Tibial artery (tissue), 4 donors: ENCODE measurements at regions not wholly inside any gene's neighbourhood (a gene's known extent, or its start where the extent isn't known, plus 50 kb on each side); places are given as distances from the start of the nearest gene placed in this dataset.
A peak's percentile ranks its signal among the peaks of the same experiment; 100 is the strongest.

Experiments used
- DNase-seq, 2 donors: peaks; one replicate each; pipeline ENCODE4 v3.0.0-alpha.2; 2019
- H3K27ac ChIP-seq, 2 donors: fragments of 200-600 bp; sonication (generic) in 1 of 2; 1 replicate in 1 of 2; 2 replicates in 1 of 2; pipeline ENCODE4 v1.5.1; 2018 to 2019; ENCODE audit warnings: mild to moderate bottlenecking in 1 of 2
- H3K27me3 ChIP-seq, 2 donors: fragments of 200-600 bp; sonication (generic) in 1 of 2; one replicate each; pipeline versions ENCODE4 v1.5.1 to v1.6.0; 2016 to 2019
- H3K36me3 ChIP-seq, 3 donors: fragments of 200-600 bp; sonication (generic) in 2 of 3; one replicate each; pipeline ENCODE4 v1.5.1; 2016 to 2019; ENCODE audit warnings: mild to moderate bottlenecking in 2 of 3
- H3K4me1 ChIP-seq, 4 donors: fragments of 200-600 bp; sonication (generic) in 2 of 4; 1 replicate in 3 of 4; 2 replicates in 1 of 4; pipeline ENCODE4 v1.5.1; 2016 to 2019
- H3K4me3 ChIP-seq, 2 donors: fragments of 200-600 bp; sonication (generic) in 1 of 2; 1 replicate in 1 of 2; 2 replicates in 1 of 2; pipeline ENCODE4 v1.5.1; 2018 to 2019; ENCODE audit warnings: mild to moderate bottlenecking in 2 of 2
- H3K9me3 ChIP-seq, 3 donors: fragments of 200-600 bp; sonication (generic) in 1 of 3; one replicate each; pipeline ENCODE4 v1.5.1; 2016 to 2019
- CTCF ChIP-seq, 2 experiments: fragments of 200-600 bp in 1 of 2; fragments of 450-650 bp in 1 of 2; IDR thresholded peaks; one replicate each; pipeline ENCODE4 v1.5.1; 2017 to 2019; ENCODE audit warnings: antibody characterized with exemption in 2 of 2, mild to moderate bottlenecking in 1 of 2, moderate library complexity in 1 of 2
- intact Hi-C: fragments of 100-400 bp; cut with DNase I; formaldehyde crosslinking; loops from one replicate; pipeline ENCODE4 v1.15.0; 2023; ENCODE audit warnings: low total_unique reads

- Histone ChIP-seq H3K4me3 (no peak overlapping the region), H3K27ac (no peak overlapping the region), H3K4me1 (no peaks in the 10 kb centered on the region), H3K9me3 (no peaks in the 10 kb centered on the region), H3K27me3 (no peaks in the 10 kb centered on the region), H3K36me3 (no peaks in the 10 kb centered on the region)
- DNase-seq = no peak
- no peak for TF ChIP-seq CTCF (IDR thresholded peaks at IDR 0.05)
- intact Hi-C loops = no loop called here
Observed at GRCh38 chr2:228793116-228793515, 478.0 kb downstream of the PID1 start.

GRCh38 chr2:228786901-228787300 lies 484.2 kb downstream of the PID1 start:
- Histone ChIP-seq H3K4me3 (no peak overlapping the region), H3K27me3 (no peaks in the 10 kb centered on the region), H3K4me1 (no peaks in the 10 kb centered on the region), H3K27ac (no peak overlapping the region), H3K9me3 (no peaks in the 10 kb centered on the region), H3K36me3 (no peaks in the 10 kb centered on the region)
- intact Hi-C loops = no loop called here
- TF ChIP-seq CTCF (IDR thresholded peaks at IDR 0.05) = no peak
- DNase-seq = no peak

- no peak for TF ChIP-seq CTCF (IDR thresholded peaks at IDR 0.05)
- Histone ChIP-seq H3K9me3 (no peaks in the 10 kb centered on the region), H3K27me3 (no peaks in the 10 kb centered on the region), H3K4me3 (no peak overlapping the region), H3K27ac (no peak overlapping the region), H3K36me3 (no peaks in the 10 kb centered on the region), H3K4me1 (no peaks in the 10 kb centered on the region)
- DNase-seq = no peak
- intact Hi-C loops = no loop called here
Observed at GRCh38 chr2:228782281-228782680, 488.8 kb downstream of the PID1 start.

- Histone ChIP-seq H3K9me3 (no peaks in the 10 kb centered on the region), H3K36me3 (no peaks in the 10 kb centered on the region), H3K4me3 (no peak overlapping the region), H3K27me3 (no peaks in the 10 kb centered on the region), H3K4me1 (no peaks in the 10 kb centered on the region), H3K27ac (no peak overlapping the region)
- no peak for TF ChIP-seq CTCF (IDR thresholded peaks at IDR 0.05)
- intact Hi-C loops = no loop called here
- no peak for DNase-seq
Observed at GRCh38 chr2:228777855-228778355, 493.2 kb downstream of the PID1 start.

GRCh38 chr2:228774548-228774947 lies 496.5 kb downstream of the PID1 start:
- DNase-seq = no peak
- TF ChIP-seq CTCF (IDR thresholded peaks at IDR 0.05) = no peak
- Histone ChIP-seq H3K9me3 (no peaks in the 10 kb centered on the region), H3K36me3 (no peaks in the 10 kb centered on the region), H3K27ac (no peak overlapping the region), H3K4me1 (peaks cover 0 to under 1% (median 0%) of the 10 kb centered on the region in 4 donors), H3K4me3 (no peak overlapping the region), H3K27me3 (no peaks in the 10 kb centered on the region)
- intact Hi-C loops = no loop called here

GRCh38 chr2:228771774-228772173 lies 499.3 kb downstream of the PID1 start:
- Histone ChIP-seq H3K4me1 (peaks cover 0 to 27% (median 0%) of the 10 kb centered on the region in 4 donors), H3K27me3 (no peaks in the 10 kb centered on the region), H3K9me3 (no peaks in the 10 kb centered on the region), H3K4me3 (no peak overlapping the region), H3K36me3 (no peaks in the 10 kb centered on the region), H3K27ac (peak overlapping the region; percentile 27 to 32)
- intact Hi-C loops = no loop called here
- TF ChIP-seq CTCF (IDR thresholded peaks at IDR 0.05) = no peak
- no peak for DNase-seq
